Sciatic nerve (tissue), 2 donors: ENCODE measurements at regions not wholly inside any gene's neighbourhood (a gene's known extent, or its start where the extent isn't known, plus 50 kb on each side); places are given as distances from the start of the nearest gene placed in this dataset.

Experiments used
- ATAC-seq: fragments of 200-7000 bp; cut with Tn5 transposase; one replicate; pipeline ENCODE4 v1.9.1; 2020; ENCODE audit warnings: mild to moderate bottlenecking, moderate library complexity
- DNase-seq: peaks from one replicate; pipeline ENCODE4 v3.0.0-alpha.2; 2020; ENCODE audit warnings: low spot score
- intact Hi-C: fragments of 100-400 bp; cut with DNase I; formaldehyde crosslinking; loops from one replicate; pipeline ENCODE4 v1.14.2; 2022
- donor health status: DM: no; HTN: no; CAD: no.
- donor health status: DM: no; HTN: no; CAD: no.

DNA sequence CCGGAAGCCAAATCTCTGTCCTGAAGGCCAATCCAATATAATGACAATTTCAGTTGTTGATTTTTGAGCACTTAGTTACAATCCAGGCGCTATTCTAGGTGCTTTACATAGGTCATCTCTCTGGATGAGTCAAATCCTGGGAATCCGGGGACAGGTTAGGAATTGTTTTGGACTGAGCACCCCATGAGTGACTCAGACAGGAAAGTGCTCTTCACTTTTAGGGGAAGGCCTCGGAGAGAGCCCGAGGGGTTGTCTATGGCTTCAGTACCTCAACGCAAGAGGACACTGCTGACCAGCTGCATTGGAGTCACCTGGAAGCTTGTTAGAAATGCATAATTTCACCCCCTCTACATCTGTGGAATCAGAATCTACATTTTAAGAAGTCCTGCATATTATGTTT, 108.8 kb downstream of the IRX5 start:
- DNase-seq (no peak), ATAC-seq (no peak)
- intact Hi-C loops, result no loop called here

DNA sequence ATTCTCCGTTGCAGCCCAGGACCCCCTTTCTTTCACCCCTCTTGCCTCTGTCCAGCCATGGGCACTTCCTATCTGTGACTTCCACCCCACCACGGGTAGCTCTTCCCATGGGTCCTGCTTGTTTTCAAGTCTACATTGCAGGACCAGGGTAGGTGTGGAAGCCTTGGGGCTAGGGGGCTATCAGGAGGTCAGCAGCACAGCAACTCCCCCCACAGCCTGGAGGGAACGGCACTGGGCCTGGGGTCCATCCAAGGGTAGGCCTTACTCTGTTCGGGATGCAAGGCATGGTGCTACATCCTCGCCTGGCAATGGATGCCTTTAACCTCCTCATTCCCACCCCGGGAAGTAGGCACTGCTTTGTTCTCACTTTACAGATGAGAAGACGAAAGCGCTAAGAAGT, 109.3 kb downstream of the IRX5 start:
- ATAC-seq (no peak), DNase-seq (no peak)

DNA sequence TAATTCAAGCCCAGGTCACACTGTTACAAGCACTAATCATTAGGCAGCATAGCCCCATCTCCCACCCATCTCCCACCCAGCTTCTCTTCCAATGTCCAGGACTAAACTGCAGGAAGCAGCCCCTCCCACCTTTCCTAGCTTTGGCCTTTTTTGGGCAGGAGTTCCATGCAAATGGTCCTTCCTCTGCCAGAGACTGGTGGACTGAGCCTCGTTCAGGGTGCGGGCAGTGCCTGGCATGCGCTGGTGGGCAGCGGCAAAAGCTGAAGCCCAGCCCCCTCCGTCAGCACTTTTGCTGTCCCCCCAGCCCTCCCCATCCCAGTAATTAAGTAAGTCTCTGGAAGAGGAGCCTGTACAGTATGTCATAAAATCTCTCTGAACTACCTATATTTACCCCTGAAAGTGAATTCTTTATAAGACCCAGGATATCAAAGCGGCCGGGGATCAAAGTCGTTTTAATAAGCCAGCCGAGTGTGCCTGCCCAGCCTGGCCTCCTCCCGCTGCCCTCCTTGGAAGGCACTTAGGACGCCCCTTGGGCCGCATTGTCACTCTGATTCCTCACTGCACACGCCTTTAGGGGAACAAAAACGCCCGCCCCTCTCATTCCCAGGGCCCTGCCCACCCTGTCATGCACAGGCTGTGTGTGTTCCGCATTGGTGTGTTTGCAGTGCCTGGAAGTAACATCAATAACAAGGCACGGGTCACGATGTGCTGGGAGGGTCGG, 109.9 kb downstream of the IRX5 start:
- DNase-seq (no peak), ATAC-seq (no peak)
- intact Hi-C loops, result no loop called here

More for the DNA sequence above, 109.3 kb downstream of the IRX5 start:
- intact Hi-C loops, result no loop called here

DNA sequence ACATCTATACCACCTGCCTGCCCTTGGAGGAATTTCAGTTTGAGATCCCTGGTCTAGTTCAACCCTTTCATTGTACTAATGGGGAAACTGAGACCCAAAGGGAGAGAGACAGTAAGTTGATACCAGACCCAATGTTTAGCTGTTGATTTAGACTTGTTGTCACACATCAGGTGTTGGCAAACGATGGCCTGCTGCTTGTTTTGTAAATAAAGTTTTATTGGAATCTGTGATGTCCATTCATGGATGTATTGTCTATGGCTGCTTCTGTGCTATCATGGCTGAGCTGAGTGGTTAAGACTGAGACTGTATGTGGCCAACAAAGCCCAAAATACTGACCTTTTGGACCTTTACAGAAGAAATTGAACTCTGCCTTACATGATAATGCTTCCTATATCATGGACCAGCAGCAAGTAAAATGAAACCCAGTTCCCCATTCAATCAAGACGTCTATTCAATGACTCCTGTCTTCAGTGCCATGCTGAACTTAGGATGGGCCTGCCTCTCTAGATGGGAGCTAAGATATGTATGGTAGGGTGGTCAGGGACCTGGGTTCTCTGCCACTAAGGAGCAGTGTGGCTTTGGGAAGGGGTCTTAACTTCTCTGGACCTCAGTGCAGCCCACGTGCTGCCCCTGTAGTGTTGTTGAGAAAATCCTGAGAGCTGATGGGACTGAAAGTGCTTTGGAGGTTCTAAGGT, 111.0 kb downstream of the IRX5 start:
- no peak for ATAC-seq
- DNase-seq, result no peak
- intact Hi-C loops, result no loop called here

DNA sequence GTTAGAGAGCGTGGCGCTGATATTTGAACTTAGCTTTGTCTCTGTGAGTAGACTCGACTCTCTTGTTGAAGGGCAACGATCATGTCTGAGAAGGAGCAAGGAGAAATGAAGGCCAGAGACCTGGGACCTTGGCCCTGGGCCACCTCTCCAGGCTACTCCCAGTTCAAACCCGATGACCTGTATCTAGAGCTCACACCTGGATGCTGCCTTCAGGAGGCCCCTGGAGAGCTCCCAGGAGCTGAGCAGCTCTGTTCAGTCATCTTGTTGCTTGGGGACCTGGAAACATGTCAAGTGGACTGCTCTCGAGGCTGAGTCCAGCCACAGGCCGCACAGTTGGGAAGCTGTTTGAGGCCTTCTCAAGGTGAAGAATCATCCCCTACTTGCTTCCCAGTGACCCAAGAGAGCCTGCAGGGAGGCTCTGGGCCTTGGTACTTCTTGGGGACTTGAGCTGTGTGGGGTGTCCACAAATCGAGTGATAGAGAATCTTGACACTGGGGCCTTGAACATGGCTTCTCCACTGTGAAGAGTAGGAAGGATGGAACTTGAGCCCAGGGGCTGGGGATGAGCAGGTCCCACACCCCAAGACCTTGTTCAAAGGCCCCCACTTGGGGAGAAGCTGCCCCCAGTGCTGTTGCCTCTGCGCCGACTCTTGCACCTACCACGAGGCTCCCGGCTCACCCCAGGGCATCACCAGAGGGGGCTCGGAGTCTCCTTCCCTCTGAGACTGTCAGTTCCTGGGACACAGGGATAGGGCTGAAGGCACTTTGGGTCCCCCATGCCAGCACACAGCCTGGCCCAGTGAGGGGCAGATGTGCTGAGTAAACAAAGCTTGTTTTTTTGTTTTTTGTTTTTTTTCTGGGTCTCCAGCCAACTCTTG, 112.1 kb downstream of the IRX5 start:
- ATAC-seq (no peak), DNase-seq (no peak)
- intact Hi-C loops, result no loop called here

DNA sequence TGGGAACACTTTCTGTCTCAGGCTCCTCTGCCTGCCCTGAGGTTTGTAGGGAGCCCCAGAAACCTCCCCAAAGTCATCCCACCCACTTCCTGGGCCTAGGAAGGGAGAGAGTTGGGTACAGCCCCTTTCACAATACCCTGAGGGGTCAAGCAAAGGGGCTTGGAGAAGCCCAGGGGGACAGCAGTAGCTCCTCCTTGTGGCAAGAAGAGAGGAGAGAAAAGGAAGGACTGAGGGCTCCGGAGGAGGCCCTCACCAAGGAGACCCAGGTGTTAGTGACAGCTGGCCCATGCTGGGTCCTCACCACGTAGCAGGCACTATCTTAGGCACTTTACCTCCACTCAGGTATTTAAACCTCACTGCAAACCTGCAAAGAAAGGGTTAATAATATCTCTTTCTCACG, 112.8 kb downstream of the IRX5 start:
- DNase-seq (no peak), ATAC-seq (no peak)
- intact Hi-C loops, result no loop called here

DNA sequence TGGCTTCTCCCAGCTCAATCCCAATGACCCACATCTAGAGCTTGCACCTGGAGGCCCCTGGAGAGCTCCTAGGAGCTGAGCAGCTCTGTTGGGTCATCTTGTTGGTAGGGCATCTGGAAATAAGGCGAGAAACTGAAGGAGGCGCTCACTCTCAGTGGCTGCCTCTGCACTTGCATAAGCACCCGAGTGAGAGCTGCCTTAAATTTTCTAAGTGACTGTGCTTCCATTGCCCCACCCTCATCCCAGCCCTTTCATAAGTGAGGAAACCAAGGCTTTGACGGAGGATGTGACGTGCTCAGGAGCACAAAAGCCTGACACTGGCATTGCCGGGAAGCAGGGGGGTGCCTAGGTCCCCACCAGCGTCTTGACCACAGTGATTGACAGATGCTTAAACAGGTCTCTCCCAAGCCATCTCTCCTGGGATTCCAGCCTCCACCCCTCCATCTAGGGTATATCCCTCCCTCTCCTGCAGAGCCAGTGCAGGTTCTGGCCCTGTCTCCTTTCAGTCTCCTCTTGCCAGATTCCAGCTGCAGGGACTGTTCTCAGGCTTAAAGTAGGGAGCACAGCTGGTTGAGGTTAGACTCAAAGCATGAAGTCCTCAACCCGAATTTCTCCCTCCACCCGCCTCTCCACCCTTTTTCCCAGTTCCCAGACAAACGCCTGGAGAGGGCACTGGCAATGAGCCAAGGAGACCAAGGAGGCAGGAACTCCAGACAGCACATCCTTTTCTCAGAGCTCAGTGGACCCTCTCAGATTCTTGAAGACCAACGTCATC, 113.7 kb downstream of the IRX5 start:
- DNase-seq (no peak), ATAC-seq (no peak)
- intact Hi-C loops, result no loop called here

DNA sequence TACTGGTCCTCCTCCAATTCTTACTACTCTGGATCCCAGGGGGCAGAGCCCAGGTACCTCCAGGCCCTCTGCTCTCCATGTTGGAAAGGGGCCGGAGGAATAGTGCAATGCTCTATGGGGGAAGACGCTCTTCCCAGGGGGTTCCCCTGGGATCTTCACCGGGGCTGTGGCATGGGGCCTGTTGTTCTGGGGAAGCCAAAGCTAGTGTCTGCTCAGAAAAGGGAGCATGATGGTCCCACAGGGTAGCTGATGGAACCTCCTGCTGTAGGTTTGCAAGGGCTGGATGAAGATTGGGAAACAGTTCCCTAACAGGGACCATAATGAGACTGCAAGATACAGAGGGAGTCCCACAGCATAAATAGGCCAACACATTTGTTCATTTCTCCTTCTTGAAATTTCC, 114.7 kb downstream of the IRX5 start:
- ATAC-seq, result no peak
- DNase-seq, result no peak
- intact Hi-C loops, result no loop called here

DNA sequence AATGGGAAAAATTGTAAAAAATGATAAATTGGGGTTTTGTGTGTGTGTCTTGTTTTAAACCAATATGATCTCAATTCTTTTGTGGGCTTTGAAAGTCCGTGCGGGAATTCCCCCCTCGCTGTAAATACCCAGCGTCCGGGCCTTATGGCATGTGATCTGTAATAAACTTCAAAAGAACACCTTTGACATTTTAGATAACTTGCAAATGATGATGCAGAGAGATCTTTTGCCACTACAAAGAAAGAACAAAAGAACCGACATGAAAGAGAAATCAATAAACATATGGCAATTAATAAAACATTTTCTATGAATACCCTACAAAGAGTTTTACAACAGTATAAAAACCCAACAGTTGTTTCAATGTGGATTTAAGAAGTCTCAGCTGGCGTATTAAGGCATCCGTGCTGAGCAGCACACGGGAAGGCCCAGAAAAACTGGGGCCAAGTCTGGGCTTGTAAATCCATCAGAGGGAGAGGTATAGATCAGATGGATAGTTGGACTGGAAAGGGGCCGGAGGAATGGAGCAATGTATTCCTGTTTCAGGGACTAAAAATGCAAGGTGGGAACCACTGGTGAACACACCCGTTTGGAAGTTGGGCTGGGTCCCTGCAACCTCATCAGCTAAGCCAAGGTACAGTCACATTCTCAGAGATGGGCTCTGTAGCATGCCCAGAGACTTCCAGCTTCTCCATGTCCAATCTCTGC, 115.2 kb downstream of the IRX5 start:
- no peak for ATAC-seq
- intact Hi-C loops, result no loop called here
- no peak for DNase-seq

DNA sequence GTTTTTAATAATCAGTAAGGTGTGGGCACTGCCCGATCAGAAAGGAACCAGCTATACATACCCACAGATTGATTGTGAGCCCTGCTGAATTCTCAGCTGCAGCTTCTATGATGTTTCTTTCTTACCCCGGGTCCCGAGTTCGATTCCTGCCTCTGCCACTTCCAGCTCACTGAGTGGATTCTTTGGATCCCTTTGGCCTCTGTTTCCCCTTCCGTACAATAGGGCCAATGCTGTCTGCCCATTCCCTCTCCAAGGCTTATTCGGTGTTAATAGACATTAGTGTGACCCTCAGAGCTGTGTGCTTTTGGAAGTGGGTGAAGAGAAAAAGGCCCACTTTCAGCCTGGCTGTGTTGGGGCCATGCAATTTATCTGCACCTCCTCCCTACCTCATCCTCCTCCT, 115.8 kb downstream of the IRX5 start:
- no peak for DNase-seq

DNA sequence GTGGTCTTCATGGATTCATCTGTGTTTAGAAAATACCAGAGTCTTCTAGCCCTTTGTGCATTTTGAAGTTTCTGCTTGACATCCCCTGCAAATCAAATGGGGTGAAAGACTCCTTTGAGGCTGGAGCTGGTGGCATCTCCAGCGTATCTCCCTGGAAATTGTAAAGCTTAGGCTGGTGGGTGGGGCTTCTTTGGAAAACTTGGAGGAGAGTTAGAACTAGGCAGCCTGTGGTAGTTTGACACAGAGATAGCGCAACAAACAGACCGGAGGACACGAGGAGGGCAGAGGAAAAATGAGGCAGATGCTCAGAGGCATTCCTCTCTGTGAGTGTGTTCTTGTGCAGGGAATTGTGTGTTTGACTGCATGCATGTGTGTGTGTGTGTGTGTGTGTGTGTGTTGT, 116.3 kb downstream of the IRX5 start:
- intact Hi-C loops, result no loop called here

More for the DNA sequence above, 115.8 kb downstream of the IRX5 start:
- no peak for ATAC-seq
- intact Hi-C loops, result no loop called here

DNA sequence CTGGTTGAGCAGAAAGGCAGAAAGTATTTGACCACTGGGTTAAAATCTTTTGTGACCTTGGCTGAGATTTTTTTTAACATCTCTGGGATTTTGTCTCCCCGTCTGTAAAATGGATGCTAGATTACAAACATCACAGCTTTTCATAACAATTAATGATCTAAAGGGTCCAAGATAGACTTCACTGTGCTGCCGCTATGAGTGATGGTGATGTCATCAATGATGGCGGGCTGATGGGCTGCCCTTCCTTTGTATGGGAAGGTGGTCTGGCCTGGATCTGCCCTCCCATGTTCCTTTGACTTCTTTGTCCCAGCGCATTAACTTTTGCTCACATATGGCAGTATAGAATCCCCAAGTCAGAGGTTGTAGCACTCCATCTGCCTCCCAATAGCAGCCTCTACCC, 116.7 kb downstream of the IRX5 start:
- intact Hi-C loops, result no loop called here
- no peak for DNase-seq
- ATAC-seq, result no peak

More for the DNA sequence above, 116.3 kb downstream of the IRX5 start:
- ATAC-seq (no peak), DNase-seq (no peak)

DNA sequence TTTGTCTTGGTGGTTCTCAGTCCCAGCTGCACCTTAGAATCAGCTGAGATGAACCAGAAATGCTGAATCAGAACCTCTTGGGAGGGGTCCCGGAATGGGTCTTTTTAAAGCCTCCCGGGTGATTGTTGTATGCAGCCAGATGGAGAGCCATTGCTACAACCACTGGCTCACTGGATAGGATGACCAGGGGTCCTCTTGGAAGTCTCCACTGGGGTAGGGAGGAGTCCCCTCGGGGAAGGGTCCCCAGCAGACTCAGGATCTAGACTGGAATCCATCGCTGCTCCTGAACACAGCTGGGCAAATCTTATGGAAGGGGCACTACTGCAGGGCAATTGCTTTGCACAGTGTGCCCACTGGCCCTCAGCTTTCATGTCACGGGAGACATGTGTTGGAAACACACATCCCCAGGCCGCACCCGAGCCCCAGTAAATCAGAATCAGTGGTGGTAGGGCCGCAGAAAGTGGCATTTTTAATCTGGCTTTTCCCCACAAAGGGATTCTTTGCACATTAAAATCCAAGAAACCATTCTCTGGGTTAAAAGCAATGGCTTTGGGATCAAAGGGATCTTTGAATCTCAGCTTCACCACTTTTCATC, 117.3 kb downstream of the IRX5 start:
- no peak for DNase-seq
- intact Hi-C loops, result no loop called here
- no peak for ATAC-seq

DNA sequence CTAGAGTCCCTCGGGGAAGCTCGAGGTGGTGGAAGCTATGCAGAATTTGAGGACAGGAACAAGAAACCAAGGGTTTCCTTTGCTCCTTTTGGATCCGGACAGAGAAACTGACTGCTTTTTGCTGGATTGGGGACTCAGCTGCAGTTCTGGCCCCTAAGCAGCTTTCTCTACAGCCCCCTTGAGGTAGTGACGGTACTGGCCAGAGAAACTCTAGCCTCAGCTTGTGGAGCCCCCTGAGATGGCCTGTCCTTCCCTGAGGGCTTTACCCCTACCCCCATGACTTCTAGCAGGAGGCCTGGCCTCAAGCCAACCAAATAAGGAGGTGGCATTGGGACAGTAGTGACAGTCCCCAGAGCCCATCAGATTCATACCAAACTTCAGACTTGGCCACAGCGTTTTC, 118.1 kb downstream of the IRX5 start:
- DNase-seq (no peak), ATAC-seq (no peak)
- intact Hi-C loops, result no loop called here

DNA sequence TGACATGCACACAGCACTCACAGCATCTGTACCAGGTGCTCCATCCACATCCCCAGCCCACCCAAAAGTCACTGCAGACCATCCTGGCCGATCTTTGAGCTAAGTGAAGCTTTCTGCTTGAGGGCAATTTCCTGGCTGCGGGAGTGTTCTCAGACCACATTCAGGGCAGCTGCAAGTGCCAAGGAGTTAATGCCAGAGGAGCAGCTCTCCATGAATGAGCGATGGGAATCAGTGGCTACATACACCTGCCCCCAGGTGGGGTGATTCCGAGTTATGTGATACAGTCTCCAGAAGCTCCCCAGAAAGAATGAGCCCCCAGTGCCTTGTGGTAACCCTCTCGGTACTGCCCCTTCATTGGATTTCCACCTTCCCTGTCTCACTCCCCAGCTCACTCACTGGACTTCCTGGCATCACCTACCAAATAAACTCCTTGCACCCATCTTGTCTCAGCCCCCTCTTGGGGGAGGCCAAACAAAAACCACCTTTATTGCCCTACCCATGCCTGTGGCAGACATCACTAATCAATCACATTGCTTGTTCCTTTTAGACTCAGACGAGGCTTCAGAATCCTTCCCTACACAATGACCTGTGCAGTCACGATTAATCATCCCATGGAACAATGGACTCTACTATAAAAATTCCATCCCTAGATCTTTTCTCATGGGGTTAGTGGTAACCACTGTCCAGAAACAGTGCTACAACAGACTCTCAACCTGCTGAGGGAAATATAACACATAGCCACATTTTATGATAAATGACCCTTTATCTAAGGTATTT, 121.1 kb downstream of the IRX5 start:
- intact Hi-C loops, result no loop called here
- DNase-seq, result peak; percentile 19
- no peak for ATAC-seq

DNA sequence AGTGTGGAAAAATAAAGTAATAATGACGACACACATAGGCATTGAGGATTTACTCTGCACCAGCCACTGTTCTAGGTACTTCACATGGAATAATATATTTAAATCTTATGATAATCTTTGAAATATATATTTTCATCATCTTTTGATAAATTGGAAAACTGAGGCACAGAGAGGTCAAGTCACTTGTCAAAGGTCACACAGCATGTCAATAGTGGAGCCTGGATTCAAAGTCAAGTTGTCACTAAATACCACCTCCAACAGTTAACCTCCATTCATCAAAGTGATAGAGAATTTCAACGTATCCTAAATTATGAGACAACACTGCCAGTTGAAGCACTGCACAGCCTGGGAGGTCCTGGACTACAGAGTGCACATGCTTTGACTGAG, 121.7 kb downstream of the IRX5 start:
- ATAC-seq (no peak), DNase-seq (no peak)
- intact Hi-C loops, result no loop called here

DNA sequence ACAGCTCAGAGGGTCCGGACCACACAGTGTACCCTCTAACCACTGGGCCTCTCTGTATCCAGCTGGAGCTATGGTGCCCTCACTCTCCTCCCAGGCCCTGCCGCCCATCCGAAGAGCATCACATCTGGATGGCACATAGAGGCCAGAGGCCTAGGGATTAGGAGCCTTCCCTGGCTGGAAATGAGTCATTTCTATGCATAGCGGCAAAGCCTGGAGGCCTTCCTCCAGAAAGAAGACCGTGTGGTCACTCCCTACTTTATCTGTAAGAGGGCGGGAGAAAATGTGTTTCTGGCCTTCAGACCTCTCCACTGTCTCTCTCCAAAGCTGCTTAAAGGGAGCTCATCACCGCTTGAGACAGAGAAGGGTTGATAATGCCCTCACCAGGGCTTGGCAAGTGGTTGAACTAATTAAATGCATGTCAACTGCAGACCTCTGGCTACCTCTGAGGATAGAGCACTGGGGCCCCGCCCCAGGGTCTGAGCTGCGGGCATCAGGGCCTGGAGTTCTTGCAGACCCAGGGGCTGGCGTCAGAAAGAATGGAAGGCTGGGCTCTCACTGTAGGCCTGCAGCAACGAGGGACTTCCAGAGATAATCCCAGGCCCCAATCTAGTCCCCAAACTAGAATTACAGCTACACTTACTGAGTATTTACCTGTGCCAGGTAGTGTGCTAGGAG, 122.2 kb downstream of the IRX5 start:
- ATAC-seq (no peak), DNase-seq (peak; percentile 7)
- intact Hi-C loops, result no loop called here
